ENCODE measurements at regions not wholly inside any gene's neighbourhood (a gene's known extent, or its start where the extent isn't known, plus 50 kb on each side); places are given as distances from the start of the nearest gene placed in this dataset.

GRCh38 chr15:46146002-46146401, 511.2 kb downstream of the SQOR start:
- Histone ChIP-seq H3K9ac (replicated peaks in 1 of 4; ENCODE audit: extremely low read depth in 1 of 4, low read depth in 3 of 4, low read length in 3 of 4) (no peak overlapping the region), H2BK20ac (ENCODE audit: low read length) (no peak overlapping the region), H2BK15ac (ENCODE audit: low read length) (no peak overlapping the region), H2AK5ac (ENCODE audit: low read depth, low read length) (no peak overlapping the region), H4K91ac (replicated peaks; ENCODE audit: insufficient read length, low read length) (no peak overlapping the region), H3K27ac (ENCODE audit: low read depth, low read length) (no peak overlapping the region), H2BK5ac (ENCODE audit: low read depth, low read length) (no peak overlapping the region), H3K4ac (replicated peaks; ENCODE audit: insufficient read length, low read depth, low read length) (no peak overlapping the region), H3K18ac (ENCODE audit: extremely low read depth, low read length) (no peak overlapping the region), H3K9me3 (ENCODE audit: insufficient read depth in 2 of 2, low read depth in 1 of 2, low read length in 1 of 2) (no peaks in the 10 kb centered on the region; a peak in 1 of 4 replicates), H2AFZ (ENCODE audit: low read length) (no peak overlapping the region), H3K56ac (replicated peaks; ENCODE audit: insufficient read length, low read depth, low read length) (no peak overlapping the region), H3K36me3 (ENCODE audit: control insufficient read depth in 2 of 4, insufficient read depth in 4 of 4, low read length in 3 of 4) (no peaks in the 10 kb centered on the region), H3K14ac (ENCODE audit: insufficient read length) (no peak overlapping the region), H3K23me2 (ENCODE audit: low read depth, low read length) (no peaks in the 10 kb centered on the region), H4K8ac (ENCODE audit: extremely low read depth, insufficient read depth, low read length) (no peak overlapping the region), H3K27me3 (replicated peaks in 1 of 4; ENCODE audit: control insufficient read depth in 3 of 4, extremely low read depth in 1 of 4, insufficient read depth in 3 of 4, low read length in 3 of 4) (no peaks in the 10 kb centered on the region), H3K79me1 (ENCODE audit: low read depth, low read length) (no peaks in the 10 kb centered on the region), H3K4me2 (ENCODE audit: insufficient read depth in 1 of 2, low read depth in 2 of 2, low read length in 2 of 2) (no peak overlapping the region), H2BK120ac (replicated peaks; ENCODE audit: low read depth, low read length) (no peak overlapping the region), H2BK12ac (ENCODE audit: low read depth, low read length) (no peak overlapping the region), H3K23ac (ENCODE audit: insufficient read length) (no peak overlapping the region), H3K79me2 (ENCODE audit: control insufficient read depth in 1 of 2, insufficient read depth in 2 of 2, low read length in 2 of 2) (no peaks in the 10 kb centered on the region), H3K4me3 (ENCODE audit: extremely low read depth in 1 of 4, insufficient read depth in 2 of 4, low read depth in 3 of 4, low read length in 4 of 4) (no peak overlapping the region), H4K20me1 (replicated peaks in 1 of 2; ENCODE audit: control insufficient read depth in 1 of 2, insufficient read depth in 2 of 2, low read length in 2 of 2) (no peaks in the 10 kb centered on the region), H3K4me1 (replicated peaks in 1 of 4; ENCODE audit: control insufficient read depth in 3 of 4, insufficient read depth in 4 of 4, low read length in 3 of 4) (no peaks in the 10 kb centered on the region), H4K5ac (ENCODE audit: insufficient read length, low read depth, low read length) (no peak overlapping the region)
- 80% methylated on average over 3 of the region's 3 CpGs; no CpG with 5 or more reads in 1 of the 2 experiments for WGBS, 2 experiments (ENCODE audit: extremely low coverage in 1 of 2, insufficient coverage in 1 of 2, insufficient read length in 1 of 2, insufficient replicate concordance in 2 of 2, low coverage in 1 of 2, low lambda C conversion rate in 2 of 2, missing lambda C conversion rate in 1 of 2)
- no peak for DNase-seq (ENCODE audit: low read depth in 1 of 2, low spot score in 2 of 2)
- FAIRE-seq: no peak
- ChIA-PET POLR2A (ENCODE audit: partially characterized antibody) (no interaction called here), CTCF (ENCODE audit: partially characterized antibody) (interaction anchor here (0.9 to 1.2 kb wide), 2 partner anchors 10 to 115 kb away, joined by 3 read pairs; no protein-coding TSS in a partner anchor)
- TF ChIP-seq CHD1 (IDR thresholded peaks at IDR 0.05; ENCODE audit: low read depth, low read length) (no peak), EGR1 (IDR thresholded peaks at IDR 0.05; ENCODE audit: borderline replicate concordance, low read depth, low read length) (no peak), CEBPB (IDR thresholded peaks at IDR 0.05; ENCODE audit: low read depth, low read length) (no peak), ASH2L (IDR thresholded peaks at IDR 0.05; ENCODE audit: low read length) (no peak), BRCA1 (IDR thresholded peaks at IDR 0.05; ENCODE audit: low read depth, low read length) (no peak), KDM5A (IDR thresholded peaks at IDR 0.05; ENCODE audit: low read length) (no peak), SIN3A (conservative IDR thresholded peaks at IDR 0.05 in 1 of 2, IDR thresholded peaks at IDR 0.05 in 1 of 2; ENCODE audit: low read depth in 1 of 2, low read length in 2 of 2) (no peak), EP300 (IDR thresholded peaks at IDR 0.05; ENCODE audit: borderline replicate concordance in 1 of 2, low read depth in 2 of 2, low read length in 2 of 2) (no peak), SP1 (IDR thresholded peaks at IDR 0.05; ENCODE audit: low read depth, low read length) (no peak), YY1 (IDR thresholded peaks at IDR 0.05; ENCODE audit: low read depth, low read length) (no peak), TAF1 (IDR thresholded peaks at IDR 0.05; ENCODE audit: low read depth, low read length) (no peak), BACH1 (IDR thresholded peaks at IDR 0.05; ENCODE audit: low read length) (no peak), TAF7 (optimal IDR thresholded peaks at IDR 0.05; ENCODE audit: borderline replicate concordance, low read depth, low read length) (no peak), SIX5 (IDR thresholded peaks at IDR 0.05; ENCODE audit: low read depth, low read length) (no peak)
- TF ChIP-seq, protein P1, sequence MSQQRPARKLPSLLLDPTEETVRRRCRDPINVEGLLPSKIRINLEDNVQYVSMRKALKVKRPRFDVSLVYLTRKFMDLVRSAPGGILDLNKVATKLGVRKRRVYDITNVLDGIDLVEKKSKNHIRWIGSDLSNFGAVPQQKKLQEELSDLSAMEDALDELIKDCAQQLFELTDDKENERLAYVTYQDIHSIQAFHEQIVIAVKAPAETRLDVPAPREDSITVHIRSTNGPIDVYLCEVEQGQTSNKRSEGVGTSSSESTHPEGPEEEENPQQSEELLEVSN (IDR thresholded peaks at IDR 0.05): no peak
- TF ChIP-seq, protein P2, sequence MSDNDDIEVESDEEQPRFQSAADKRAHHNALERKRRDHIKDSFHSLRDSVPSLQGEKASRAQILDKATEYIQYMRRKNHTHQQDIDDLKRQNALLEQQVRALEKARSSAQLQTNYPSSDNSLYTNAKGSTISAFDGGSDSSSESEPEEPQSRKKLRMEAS (IDR thresholded peaks at IDR 0.05): no peak

Measured in H1 (cell line).